HEK293T (cell line): ENCODE measurements at regions not wholly inside any gene's neighbourhood (a gene's known extent, or its start where the extent isn't known, plus 50 kb on each side); places are given as distances from the start of the nearest gene placed in this dataset.
"Not testable (repeated sequence)": the region's sequence is repeated elsewhere in the genome, so short reads cannot be mapped to it uniquely, and the experiment has no call there.

ENCODE experiments used
- CTCF ChIA-PET: fragments of 350-600 bp; formaldehyde crosslinking; extraction: SDS; loops from one replicate; lab custom pipeline; 2021; ENCODE audit warnings: antibody characterized with exemption, inconsistent platforms; lab: Yijun Ruan, JAX
- POLR2A ChIA-PET: fragments of 350-600 bp; formaldehyde crosslinking; extraction: SDS; loops from one replicate; lab custom pipeline; 2020; ENCODE audit warnings: antibody characterized with exemption, inconsistent platforms; lab: Yijun Ruan, JAX
- DNase-seq: peaks from one replicate; pipeline ENCODE4 v3.0.0; 2012; ENCODE audit warnings: mixed read lengths; ENCODE audit errors: extremely low spot score
- ARNT ChIP-seq: fragments of 450-650 bp; IDR thresholded peaks from 2 replicates; pipeline ENCODE4 v1.6.1; 2017; ENCODE audit warnings: mild to moderate bottlenecking
- BHLHE40 ChIP-seq: fragments of 450-650 bp; IDR thresholded peaks from 2 replicates; pipeline ENCODE4 v1.6.1; 2016; ENCODE audit warnings: mild to moderate bottlenecking, moderate library complexity, borderline replicate concordance
- CTBP1 ChIP-seq: fragments of 450-650 bp; IDR thresholded peaks from 2 replicates; pipeline ENCODE4 v1.6.1; 2016; ENCODE audit warnings: borderline replicate concordance
- ELF4 ChIP-seq: fragments of 450-650 bp; IDR thresholded peaks from 2 replicates; pipeline ENCODE4 v1.6.1; 2017; ENCODE audit warnings: antibody characterized with exemption
- FOXA1 ChIP-seq: fragments of 450-650 bp; IDR thresholded peaks from 2 replicates; pipeline ENCODE4 v1.6.1; 2016; ENCODE audit warnings: mild to moderate bottlenecking
- FOXK2 ChIP-seq: fragments of 450-650 bp; IDR thresholded peaks from 2 replicates; pipeline ENCODE4 v1.6.1; 2016; ENCODE audit warnings: mild to moderate bottlenecking
- FOXM1 ChIP-seq: fragments of 450-650 bp; IDR thresholded peaks from 2 replicates; pipeline ENCODE4 v1.6.1; 2017; ENCODE audit warnings: mild to moderate bottlenecking, borderline replicate concordance
- HDGF ChIP-seq: fragments of 450-650 bp; IDR thresholded peaks from 2 replicates; pipeline ENCODE4 v1.6.1; 2017; ENCODE audit warnings: antibody characterized with exemption, borderline replicate concordance
- L3MBTL2 ChIP-seq: fragments of 450-650 bp; conservative IDR thresholded peaks from 2 replicates; pipeline ENCODE4 v1.6.1; 2016; ENCODE audit warnings: mild to moderate bottlenecking
- LEF1 ChIP-seq: fragments of 450-650 bp; IDR thresholded peaks from 2 replicates; pipeline ENCODE4 v1.6.1; 2017; ENCODE audit warnings: mild to moderate bottlenecking, borderline replicate concordance
- NFRKB ChIP-seq: fragments of 450-650 bp; IDR thresholded peaks from 2 replicates; pipeline ENCODE4 v1.6.1; 2016; ENCODE audit warnings: mild to moderate bottlenecking, moderate library complexity
- PKNOX1 ChIP-seq: fragments of 450-650 bp; IDR thresholded peaks from 2 replicates; pipeline ENCODE4 v1.6.1; 2016
- SP1 ChIP-seq: fragments of 450-650 bp; IDR thresholded peaks from 2 replicates; pipeline ENCODE4 v1.6.1; 2017
- SUZ12 ChIP-seq: fragments of 450-650 bp; IDR thresholded peaks from 2 replicates; pipeline ENCODE4 v1.6.1; 2016; ENCODE audit warnings: mild to moderate bottlenecking
- TARDBP ChIP-seq: fragments of 450-650 bp; IDR thresholded peaks from 2 replicates; pipeline ENCODE4 v1.6.1; 2016
- ZNF384 ChIP-seq: fragments of 450-650 bp; IDR thresholded peaks from 2 replicates; pipeline ENCODE4 v1.6.1; 2016

- TF ChIP-seq ELF4 = no peak
- TF ChIP-seq BHLHE40 = no peak
- TF ChIP-seq LEF1 = no peak
- no peak for TF ChIP-seq HDGF
- no peak for TF ChIP-seq CTBP1
- no peak for TF ChIP-seq FOXM1
- TF ChIP-seq ARNT = no peak
- no peak for TF ChIP-seq SUZ12
- no peak for TF ChIP-seq NFRKB
- TF ChIP-seq FOXK2 = no peak
- TF ChIP-seq PKNOX1 = no peak
- TF ChIP-seq FOXA1 = no peak
- no peak for TF ChIP-seq ZNF384
- TF ChIP-seq L3MBTL2 = no peak
- TF ChIP-seq SP1 = no peak
- CTCF ChIA-PET = interaction anchor here (0.5 kb wide), 1 partner anchor 332 kb away, joined by 3 read pairs; no protein-coding TSS in a partner anchor
- POLR2A ChIA-PET = no interaction called here
- DNase-seq = peak; percentile 88
Measured at GRCh38 chr14:101628471-101628966, 67.2 kb downstream of the DIO3 start.

- POLR2A ChIA-PET = no interaction called here
Measured at GRCh38 chr14:101628975-101629374, 67.7 kb downstream of the DIO3 start.

GRCh38 chr14:101630056-101630965, 69.0 kb downstream of the DIO3 start:
- CTCF ChIA-PET = no interaction called here
- POLR2A ChIA-PET = no interaction called here
- TF ChIP-seq FOXM1 (no peak), SP1 (no peak), HDGF (no peak), FOXA1 (no peak), TARDBP (no peak), SUZ12 (no peak), LEF1 (no peak), ZNF384 (no peak)
- no peak for DNase-seq

More at GRCh38 chr14:101628975-101629374, 67.7 kb downstream of the DIO3 start:
- no peak for DNase-seq
- CTCF ChIA-PET = no interaction called here
- TF ChIP-seq SUZ12 = no peak
- no peak for TF ChIP-seq FOXA1
- no peak for TF ChIP-seq ZNF384
- no peak for TF ChIP-seq FOXM1
- TF ChIP-seq CTBP1 = no peak
- TF ChIP-seq PKNOX1 = no peak
- TF ChIP-seq L3MBTL2 = no peak
- TF ChIP-seq FOXK2 = no peak

- CTCF ChIA-PET = no interaction called here
- POLR2A ChIA-PET = no interaction called here
- DNase-seq = no peak
- TF ChIP-seq PKNOX1 (no peak), FOXM1 (no peak), HDGF (no peak), NFRKB (no peak), SP1 (no peak), SUZ12 (no peak), FOXA1 (no peak), TARDBP (no peak), CTBP1 (no peak), FOXK2 (no peak), L3MBTL2 (no peak), BHLHE40 (no peak), ZNF384 (no peak), ELF4 (no peak), LEF1 (no peak), ARNT (no peak)
Measured at GRCh38 chr14:101631199-101631598, 69.9 kb downstream of the DIO3 start.

- CTCF ChIA-PET, DNase-seq, POLR2A ChIA-PET: not testable (repeated sequence)
Measured at GRCh38 chr14:101631970-101632369, 70.7 kb downstream of the DIO3 start.

- POLR2A ChIA-PET = no interaction called here
- no peak for DNase-seq
- CTCF ChIA-PET = no interaction called here
- TF ChIP-seq ELF4 (no peak), CTBP1 (no peak), FOXA1 (no peak)
Measured at GRCh38 chr14:101632520-101632919, 71.2 kb downstream of the DIO3 start.

- DNase-seq = no peak
- POLR2A ChIA-PET = no interaction called here
- TF ChIP-seq ZNF384 (no peak), FOXA1 (no peak)
- CTCF ChIA-PET = no interaction called here
Measured at GRCh38 chr14:101633276-101633675, 72.0 kb downstream of the DIO3 start.
